Activated CD8-positive, alpha-beta memory T cell treated with anti-CD3 and anti-CD28 coated beads for 36 hours (primary cell): ENCODE measurements at regions not wholly inside any gene's neighbourhood (a gene's known extent, or its start where the extent isn't known, plus 50 kb on each side); places are given as distances from the start of the nearest gene placed in this dataset.

Source experiments
- CTCF ChIA-PET: fragments of 350-600 bp; sonication (Branson Sonifier 250); formaldehyde crosslinking; loops from one replicate; lab custom pipeline; 2021; ENCODE audit warnings: antibody characterized with exemption; lab: Charles Lee
- POLR2A ChIA-PET: fragments of 350-600 bp; sonication (Branson Sonifier 250); formaldehyde crosslinking; loops from one replicate; lab custom pipeline; 2021; ENCODE audit warnings: antibody characterized with exemption; lab: Charles Lee

DNA sequence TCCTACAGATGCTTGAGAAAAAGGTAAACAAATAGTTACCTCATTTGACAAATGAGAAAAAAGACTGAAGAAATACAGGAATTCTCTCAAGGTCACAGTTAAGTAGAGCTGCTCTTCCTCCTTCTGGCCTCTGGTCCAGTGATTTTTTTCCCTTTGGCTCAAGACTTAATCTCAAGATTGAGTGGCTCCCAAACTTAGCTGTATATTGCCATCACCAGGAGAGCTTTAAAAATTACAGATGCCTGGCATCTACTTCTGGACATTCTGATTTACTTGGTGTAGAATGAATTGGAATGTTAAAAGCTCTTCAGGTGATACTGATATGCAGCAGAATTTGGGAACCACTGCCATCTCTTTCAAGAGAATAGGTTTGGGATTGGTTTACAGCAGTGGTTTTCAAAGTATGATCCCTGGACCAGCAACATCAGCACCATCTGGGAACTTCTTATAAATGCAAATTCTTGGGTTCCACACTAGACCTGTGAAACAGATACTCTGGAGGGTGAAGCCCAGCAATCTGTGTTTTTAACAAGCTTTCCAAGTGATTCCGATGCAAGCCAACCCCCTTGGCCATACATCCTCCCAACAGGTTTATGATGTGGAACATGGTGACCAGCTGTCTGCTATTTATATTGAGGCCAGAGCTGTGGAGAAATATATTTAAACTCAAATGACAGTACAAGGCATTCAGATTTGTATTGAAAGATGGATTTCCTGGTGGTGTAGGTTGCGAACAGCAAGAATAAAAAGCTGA, 333.0 kb upstream of the RARB start:
- CTCF ChIA-PET: interaction anchor here (0.7 kb wide), 1 partner anchor 220 kb away, joined by 3 read pairs; no protein-coding TSS in a partner anchor
- POLR2A ChIA-PET: no interaction called here

GRCh38 chr3:25096536-25096935, 331.5 kb upstream of the RARB start:
- CTCF ChIA-PET: no interaction called here
- POLR2A ChIA-PET: no interaction called here

GRCh38 chr3:25097023-25097422, 331.0 kb upstream of the RARB start:
- CTCF ChIA-PET: no interaction called here
- POLR2A ChIA-PET: no interaction called here

- POLR2A ChIA-PET: no interaction called here
- CTCF ChIA-PET: no interaction called here
Observed at GRCh38 chr3:25099666-25100065, 328.4 kb upstream of the RARB start.

GRCh38 chr3:25103391-25103790, 324.7 kb upstream of the RARB start:
- ChIA-PET POLR2A (no interaction called here), CTCF (no interaction called here)

DNA sequence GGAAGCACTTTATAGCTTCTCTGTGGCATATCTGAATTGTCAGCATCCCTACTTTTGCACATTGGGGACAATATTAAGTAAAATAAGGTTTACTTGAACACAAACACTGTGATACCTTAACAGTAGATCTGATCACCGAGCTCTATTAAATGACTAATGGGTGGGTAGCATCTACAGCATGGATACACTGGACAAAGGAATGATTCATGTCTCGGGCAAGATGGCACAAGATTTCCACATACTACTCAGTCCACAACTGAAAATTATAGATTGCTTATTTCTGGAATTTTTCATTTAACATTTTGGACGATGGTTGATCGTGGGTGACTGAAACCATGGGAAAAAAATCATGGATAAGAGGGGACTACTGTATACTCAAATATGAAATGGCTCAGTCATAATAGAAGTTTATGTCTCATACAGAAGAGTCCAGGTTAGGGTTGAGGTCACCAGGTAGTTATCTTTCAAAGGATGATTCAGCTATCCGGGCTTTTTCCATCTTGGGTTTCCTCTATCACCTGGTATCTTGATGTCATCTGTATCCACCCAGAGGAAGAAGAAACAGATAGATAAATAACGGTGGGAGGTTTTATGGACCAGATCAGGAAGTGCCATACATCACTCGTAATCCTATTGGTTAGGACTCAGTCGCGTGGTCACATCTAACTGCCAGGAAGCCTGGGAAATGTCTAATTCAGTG, 320.0 kb upstream of the RARB start:
- POLR2A ChIA-PET: no interaction called here
- CTCF ChIA-PET: no interaction called here

DNA sequence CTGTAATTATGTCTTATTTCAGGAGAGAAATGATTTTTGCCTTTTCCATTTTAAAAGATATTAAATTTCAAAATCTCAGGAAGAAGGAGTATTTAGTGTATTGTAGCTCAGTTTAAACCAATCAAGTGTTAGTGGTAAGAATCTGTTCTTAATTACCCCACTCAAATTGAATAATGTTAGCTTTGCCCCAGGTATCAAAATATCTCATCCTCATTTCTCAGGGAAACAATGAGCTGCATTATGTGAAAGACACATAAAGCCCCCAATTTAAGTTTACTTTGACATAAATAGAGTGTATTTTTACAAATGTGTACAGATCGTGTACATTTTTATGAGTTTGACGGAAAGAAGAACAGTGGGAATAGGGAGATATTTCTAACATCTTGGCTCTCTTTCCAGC, 317.4 kb upstream of the RARB start:
- ChIA-PET POLR2A (no interaction called here), CTCF (no interaction called here)

GRCh38 chr3:25113891-25114290, 314.2 kb upstream of the RARB start:
- CTCF ChIA-PET: no interaction called here

GRCh38 chr3:25114532-25114931, 313.5 kb upstream of the RARB start:
- ChIA-PET CTCF (no interaction called here), POLR2A (no interaction called here)

More at GRCh38 chr3:25113891-25114290, 314.2 kb upstream of the RARB start:
- POLR2A ChIA-PET: no interaction called here

- CTCF ChIA-PET: no interaction called here
- POLR2A ChIA-PET: no interaction called here
Observed at GRCh38 chr3:25117005-25117593, 311.0 kb upstream of the RARB start.

DNA sequence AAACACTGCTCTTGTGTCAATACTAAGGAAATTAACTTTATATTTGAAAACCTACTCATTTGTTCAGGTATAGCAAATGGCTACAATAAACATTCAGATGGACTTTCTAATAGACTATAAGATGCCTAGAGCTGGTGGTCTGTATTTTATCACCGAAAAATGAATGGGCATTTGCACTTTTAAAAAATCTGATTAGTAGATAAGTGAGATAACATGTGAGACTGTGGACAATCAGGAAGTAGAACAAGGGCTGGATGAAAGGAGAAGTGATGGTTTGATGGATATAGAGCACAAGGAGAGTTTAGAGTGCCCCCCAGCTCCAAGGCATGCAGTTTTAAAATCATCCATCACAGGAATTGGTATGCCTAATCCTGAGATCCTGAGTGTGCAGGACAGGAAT, 308.4 kb upstream of the RARB start:
- ChIA-PET CTCF (no interaction called here), POLR2A (no interaction called here)

- POLR2A ChIA-PET: no interaction called here
- CTCF ChIA-PET: no interaction called here
Observed at GRCh38 chr3:25120665-25121064, 307.4 kb upstream of the RARB start.

DNA sequence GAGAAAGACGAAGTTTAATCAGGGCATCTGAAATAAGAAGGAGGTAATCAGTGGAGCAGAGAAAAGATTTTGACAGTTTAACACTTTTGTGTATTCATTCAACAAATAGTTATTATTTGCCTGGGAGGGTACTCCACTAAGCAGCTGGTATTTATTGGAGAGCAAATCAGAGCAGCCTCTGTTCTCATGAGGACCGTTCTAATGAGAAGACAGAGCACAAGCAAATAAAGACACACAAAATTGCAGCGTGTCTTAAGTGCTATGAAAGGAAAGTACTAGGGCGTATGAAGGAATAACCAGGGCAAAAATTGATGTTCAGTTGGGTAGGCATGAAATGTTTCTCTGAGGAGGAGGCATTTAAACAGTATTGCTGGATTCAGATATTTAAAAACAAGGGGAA, 302.9 kb upstream of the RARB start:
- ChIA-PET POLR2A (no interaction called here), CTCF (no interaction called here)

GRCh38 chr3:25128735-25129134, 299.3 kb upstream of the RARB start:
- POLR2A ChIA-PET: no interaction called here
- CTCF ChIA-PET: no interaction called here

- CTCF ChIA-PET: interaction anchor here (0.6 kb wide), 1 partner anchor 28 kb away, joined by 8 read pairs; no protein-coding TSS in a partner anchor
- POLR2A ChIA-PET: no interaction called here
Observed at GRCh38 chr3:25130724-25131520, 297.1 kb upstream of the RARB start.

GRCh38 chr3:25133588-25133987, 294.5 kb upstream of the RARB start:
- CTCF ChIA-PET: interaction anchor here (0.7 kb wide), 1 partner anchor 1055 kb away, joined by 3 read pairs; no protein-coding TSS in a partner anchor

GRCh38 chr3:25137606-25138005, 290.5 kb upstream of the RARB start:
- ChIA-PET CTCF (no interaction called here), POLR2A (no interaction called here)

More at GRCh38 chr3:25133588-25133987, 294.5 kb upstream of the RARB start:
- POLR2A ChIA-PET: no interaction called here

DNA sequence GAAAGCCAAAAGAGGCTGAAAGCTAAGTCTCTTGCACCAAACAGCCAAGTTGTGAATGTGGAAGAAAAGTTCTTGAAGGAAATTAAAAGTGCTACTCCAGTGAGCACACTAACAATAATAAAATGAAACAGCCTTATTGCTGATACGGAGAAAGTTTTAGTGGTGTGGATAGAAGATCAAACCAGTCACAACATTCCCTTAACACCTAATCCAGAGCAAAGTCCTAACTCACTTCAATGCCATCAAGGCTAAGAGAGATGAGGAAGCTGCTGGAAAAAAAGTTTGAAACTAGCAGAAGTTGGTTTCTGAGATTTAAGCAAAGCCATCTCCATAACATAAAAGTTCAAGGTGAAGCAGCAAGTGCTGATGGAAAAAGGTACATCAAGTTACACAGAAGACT, 288.8 kb upstream of the RARB start:
- CTCF ChIA-PET: no interaction called here
- POLR2A ChIA-PET: no interaction called here

DNA sequence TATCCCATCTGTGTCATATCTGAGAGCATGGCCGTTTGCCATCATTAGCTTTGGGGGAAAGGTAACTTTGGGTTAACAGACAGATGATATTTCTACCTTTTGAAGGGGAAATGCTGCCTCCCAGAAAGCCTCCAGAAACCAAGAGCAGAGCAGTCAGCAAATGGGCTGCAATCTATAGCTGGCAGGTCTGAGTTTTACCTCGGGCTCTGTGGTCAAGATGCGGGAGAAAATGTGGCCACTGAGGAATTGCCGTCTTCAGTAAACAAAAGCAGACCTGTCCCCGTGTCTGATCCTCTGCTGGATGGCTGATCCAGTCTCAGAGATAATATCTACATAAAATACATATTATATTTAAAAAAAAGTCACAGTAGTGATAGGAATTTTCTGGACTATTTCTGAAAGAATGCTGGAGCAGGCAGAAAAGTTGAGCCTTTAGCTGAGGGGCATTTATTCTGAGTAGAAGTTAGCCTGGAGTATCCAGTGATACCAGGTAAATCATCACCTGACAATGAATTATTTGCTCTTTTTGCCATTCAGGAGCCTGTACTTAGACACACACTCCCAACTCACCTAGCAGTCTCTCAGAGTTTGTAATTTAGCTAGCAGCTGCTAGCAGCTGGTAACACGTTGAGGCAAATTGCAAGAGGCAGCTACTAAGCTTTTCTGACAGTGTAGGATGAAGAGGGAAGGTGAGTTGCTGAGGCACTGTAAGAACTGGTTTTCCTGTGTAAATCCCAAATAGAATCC, 285.3 kb upstream of the RARB start:
- ChIA-PET CTCF (no interaction called here), POLR2A (no interaction called here)
